ENCODE measurements at regions not wholly inside any gene's neighbourhood (a gene's known extent, or its start where the extent isn't known, plus 50 kb on each side); places are given as distances from the start of the nearest gene placed in this dataset.

DNA sequence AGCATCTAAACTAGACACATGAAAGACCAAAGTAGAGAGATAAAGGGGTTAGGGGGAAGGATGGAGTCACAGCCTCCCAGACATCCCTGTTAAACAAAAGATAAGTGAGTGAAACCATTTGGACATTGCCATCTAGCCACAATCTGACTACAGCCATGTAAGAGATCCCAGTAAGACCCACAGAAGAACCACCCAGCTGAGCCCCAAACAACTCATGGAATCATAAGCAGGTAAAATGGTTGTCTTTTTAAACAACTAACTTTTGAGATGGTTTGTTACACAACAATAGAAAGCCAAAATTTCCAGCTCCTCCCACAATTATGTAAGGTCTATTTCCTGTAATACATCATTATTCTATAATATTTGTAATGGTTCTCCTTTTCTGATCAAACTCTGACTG is 437.5 kb downstream of the IGSF11 start:
- Histone ChIP-seq H3K4me1 (ENCODE audit: control insufficient read depth in 5 of 5, insufficient read depth in 5 of 5, low read length in 5 of 5) (no peaks in the 10 kb centered on the region), H3K4me3 (ENCODE audit: low read depth in 1 of 5, low read length in 5 of 5) (no peak overlapping the region), H3K36me3 (ENCODE audit: control insufficient read depth in 5 of 5, insufficient read depth in 5 of 5, low read length in 5 of 5) (no peaks in the 10 kb centered on the region), H3K27ac (ENCODE audit: low read depth, low read length) (no peak overlapping the region), H3K27me3 (ENCODE audit: control insufficient read depth in 5 of 5, insufficient read depth in 4 of 5, low read length in 5 of 5) (no peaks in the 10 kb centered on the region), H3K9me3 (ENCODE audit: control insufficient read depth in 5 of 5, low read length in 5 of 5) (peaks cover 0 to 9% (median 3%) of the 10 kb centered on the region in 5 donors), H3K9ac (ENCODE audit: low read length in 5 of 5) (no peak overlapping the region)

DNA sequence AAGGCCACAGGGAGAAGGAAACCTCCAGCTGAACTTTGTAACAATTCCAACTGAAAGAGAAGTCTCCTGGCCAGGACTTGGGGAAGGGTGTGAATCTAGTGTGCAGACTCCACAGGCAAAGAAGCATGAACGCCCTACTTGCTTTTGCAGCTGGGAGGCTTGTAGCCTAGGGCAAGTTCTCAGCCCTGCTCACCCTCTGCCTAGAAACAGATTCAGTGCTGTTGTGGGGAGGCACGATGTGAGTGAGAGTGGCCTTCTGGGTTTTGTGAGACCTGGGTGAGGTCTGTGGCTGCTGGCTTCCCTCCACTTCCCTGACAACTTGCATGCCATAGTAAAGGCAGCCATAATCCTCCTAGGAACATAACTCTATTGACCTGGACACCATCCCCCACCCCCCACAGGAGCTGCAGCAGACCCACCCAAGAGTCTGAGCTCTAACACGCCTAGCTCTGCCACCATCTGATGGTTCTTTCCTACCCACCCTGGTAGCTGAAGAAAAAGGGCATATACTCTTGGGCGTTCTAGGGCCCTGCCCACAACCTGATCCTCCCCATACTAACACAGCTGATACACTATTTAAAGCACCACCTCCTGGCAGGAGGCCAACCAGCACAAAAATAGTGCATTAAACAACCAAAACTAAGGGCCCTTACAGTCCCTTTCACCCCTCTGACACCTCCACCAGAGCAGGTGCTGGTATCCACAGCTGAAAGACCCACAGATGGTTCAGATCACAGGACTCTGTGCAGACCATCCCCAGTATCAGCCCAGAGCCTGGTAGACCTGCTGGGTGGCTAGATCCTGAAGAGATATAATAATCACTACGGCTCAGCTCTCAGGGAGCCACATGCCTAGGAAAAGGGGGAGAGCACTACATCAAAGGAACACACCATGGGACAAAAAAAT is 426.5 kb downstream of the IGSF11 start:
- H3K4me1 ChIP-seq (ENCODE audit: control insufficient read depth in 5 of 5, insufficient read depth in 5 of 5, low read length in 5 of 5) = no peaks in the 10 kb centered on the region
- peaks cover 0 to 2% (median 0%) of the 10 kb centered on the region in 5 donors for H3K27me3 ChIP-seq (ENCODE audit: control insufficient read depth in 5 of 5, insufficient read depth in 4 of 5, low read length in 5 of 5)
- H3K9ac ChIP-seq (ENCODE audit: low read length in 5 of 5) = no peak overlapping the region
- no peak overlapping the region for H3K27ac ChIP-seq (ENCODE audit: low read depth, low read length)
- no peaks in the 10 kb centered on the region for H3K36me3 ChIP-seq (ENCODE audit: control insufficient read depth in 5 of 5, insufficient read depth in 5 of 5, low read length in 5 of 5)
- no peak overlapping the region for H3K4me3 ChIP-seq (ENCODE audit: low read depth in 1 of 5, low read length in 5 of 5)
- peaks cover 2 to 19% (median 7%) of the 10 kb centered on the region in 5 donors for H3K9me3 ChIP-seq (ENCODE audit: control insufficient read depth in 5 of 5, low read length in 5 of 5)

DNA sequence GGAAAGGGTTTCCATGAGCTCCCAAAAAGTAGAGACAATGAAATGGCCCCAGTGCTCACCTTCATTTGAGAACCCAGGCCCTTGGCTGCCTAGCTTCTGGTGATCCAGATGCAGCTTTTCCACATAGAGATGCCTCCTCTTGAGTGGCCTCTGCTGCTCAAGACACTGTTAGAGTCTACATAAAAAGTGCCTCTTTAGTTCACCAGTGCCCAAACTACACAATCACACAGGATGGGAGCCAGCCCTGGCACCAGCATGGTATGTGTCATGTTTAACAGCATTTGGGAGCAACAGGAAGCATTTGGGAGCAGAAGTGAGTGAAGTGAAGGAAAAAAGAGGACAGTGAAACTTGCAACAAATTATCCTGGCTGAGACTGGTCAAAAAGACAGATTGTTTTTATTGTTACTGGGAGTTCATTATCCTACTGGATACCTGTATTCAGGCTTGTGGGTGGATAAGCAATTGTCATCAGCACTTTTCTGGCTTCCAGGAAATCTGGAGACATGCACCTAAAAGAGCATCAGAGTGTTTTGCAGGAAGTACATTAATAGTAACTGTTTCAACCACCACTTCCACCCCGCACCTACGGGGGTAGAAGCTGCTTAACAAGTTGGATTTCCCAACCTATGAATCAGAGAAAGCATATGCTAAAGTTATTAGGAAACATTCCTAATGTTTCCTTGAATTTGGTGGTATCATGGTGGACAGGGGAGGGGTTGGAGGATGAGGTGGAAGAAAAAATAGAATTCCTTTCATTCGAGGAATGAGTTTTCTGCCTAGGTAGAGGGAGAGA is 416.2 kb downstream of the IGSF11 start:
- Histone ChIP-seq H3K4me1 (ENCODE audit: control insufficient read depth in 5 of 5, insufficient read depth in 5 of 5, low read length in 5 of 5) (peaks cover 0 to 7% (median 0%) of the 10 kb centered on the region in 5 donors), H3K9me3 (ENCODE audit: control insufficient read depth in 5 of 5, low read length in 5 of 5) (no peaks in the 10 kb centered on the region), H3K27me3 (ENCODE audit: control insufficient read depth in 5 of 5, insufficient read depth in 4 of 5, low read length in 5 of 5) (peaks cover 0 to 2% (median 0%) of the 10 kb centered on the region in 5 donors), H3K9ac (ENCODE audit: low read length in 5 of 5) (no peak overlapping the region), H3K4me3 (ENCODE audit: low read depth in 1 of 5, low read length in 5 of 5) (no peak overlapping the region), H3K27ac (ENCODE audit: low read depth, low read length) (no peak overlapping the region), H3K36me3 (ENCODE audit: control insufficient read depth in 5 of 5, insufficient read depth in 5 of 5, low read length in 5 of 5) (no peaks in the 10 kb centered on the region)

DNA sequence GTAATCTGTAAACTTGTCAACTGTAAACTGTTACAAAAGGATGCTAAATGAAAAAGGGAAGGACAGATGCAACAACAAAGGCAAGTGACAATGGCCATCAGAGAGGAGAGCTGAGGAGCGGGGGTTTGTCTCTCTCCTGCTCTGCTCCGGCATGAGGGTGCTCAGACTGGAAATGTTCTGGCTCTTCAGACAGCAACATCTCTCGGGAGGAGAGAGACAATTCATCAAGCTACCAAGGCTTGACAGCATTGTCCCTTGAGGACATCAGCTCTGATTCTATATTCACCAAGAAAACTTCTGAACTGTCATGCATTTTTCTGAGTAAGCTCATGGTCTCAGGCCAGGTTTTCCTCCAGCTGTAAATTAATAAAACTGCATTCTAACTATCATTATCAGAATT is 408.2 kb downstream of the IGSF11 start:
- no peaks in the 10 kb centered on the region for H3K9me3 ChIP-seq (ENCODE audit: control insufficient read depth in 5 of 5, low read length in 5 of 5)
- H3K36me3 ChIP-seq (ENCODE audit: control insufficient read depth in 5 of 5, insufficient read depth in 5 of 5, low read length in 5 of 5) = no peaks in the 10 kb centered on the region
- H3K27ac ChIP-seq (ENCODE audit: low read depth, low read length) = no peak overlapping the region
- peaks cover 0 to 2% (median 0%) of the 10 kb centered on the region in 5 donors for H3K27me3 ChIP-seq (ENCODE audit: control insufficient read depth in 5 of 5, insufficient read depth in 4 of 5, low read length in 5 of 5)
- no peak overlapping the region for H3K9ac ChIP-seq (ENCODE audit: low read length in 5 of 5)
- no peak overlapping the region for H3K4me3 ChIP-seq (ENCODE audit: low read depth in 1 of 5, low read length in 5 of 5)
- H3K4me1 ChIP-seq (ENCODE audit: control insufficient read depth in 5 of 5, insufficient read depth in 5 of 5, low read length in 5 of 5) = peaks cover 0 to 3% (median 0%) of the 10 kb centered on the region in 5 donors

DNA sequence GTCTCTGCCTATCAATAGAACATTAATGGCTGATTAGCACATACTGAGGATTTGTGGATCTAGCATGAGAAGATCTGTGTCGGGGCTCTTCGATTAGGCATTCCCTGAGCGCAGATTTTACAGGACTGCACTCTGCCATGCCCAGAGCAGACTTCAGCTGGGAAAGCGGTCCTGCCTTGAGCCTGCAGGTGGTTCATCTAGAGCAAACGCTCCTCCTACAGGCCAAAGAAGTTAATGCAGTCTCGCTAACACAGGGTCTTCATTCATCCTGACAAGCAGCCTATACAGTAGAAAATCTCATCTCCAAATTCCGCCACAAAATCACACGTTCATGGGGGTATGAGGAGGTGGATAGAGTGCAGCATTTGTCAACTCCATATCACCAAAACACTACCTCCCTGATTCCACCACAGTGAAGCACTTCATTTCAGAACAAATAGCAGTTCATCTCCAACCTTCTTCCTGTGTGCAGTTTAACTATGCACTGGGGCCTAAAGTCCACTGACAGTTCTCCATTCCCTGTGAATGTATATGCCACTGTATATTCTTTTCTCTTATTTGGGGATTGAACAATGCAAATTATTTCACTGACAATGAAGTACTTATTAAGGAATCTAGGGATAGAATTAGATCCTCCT is 405.8 kb downstream of the IGSF11 start:
- H3K9ac ChIP-seq (ENCODE audit: low read length in 5 of 5) = no peak overlapping the region
- H3K27me3 ChIP-seq (ENCODE audit: control insufficient read depth in 5 of 5, insufficient read depth in 4 of 5, low read length in 5 of 5) = no peaks in the 10 kb centered on the region
- H3K27ac ChIP-seq (ENCODE audit: low read depth, low read length) = no peak overlapping the region
- H3K9me3 ChIP-seq (ENCODE audit: control insufficient read depth in 5 of 5, low read length in 5 of 5) = no peaks in the 10 kb centered on the region
- no peaks in the 10 kb centered on the region for H3K36me3 ChIP-seq (ENCODE audit: control insufficient read depth in 5 of 5, insufficient read depth in 5 of 5, low read length in 5 of 5)
- H3K4me3 ChIP-seq (ENCODE audit: low read depth in 1 of 5, low read length in 5 of 5) = no peak overlapping the region
- peaks cover 0 to 3% (median 0%) of the 10 kb centered on the region in 5 donors for H3K4me1 ChIP-seq (ENCODE audit: control insufficient read depth in 5 of 5, insufficient read depth in 5 of 5, low read length in 5 of 5)

DNA sequence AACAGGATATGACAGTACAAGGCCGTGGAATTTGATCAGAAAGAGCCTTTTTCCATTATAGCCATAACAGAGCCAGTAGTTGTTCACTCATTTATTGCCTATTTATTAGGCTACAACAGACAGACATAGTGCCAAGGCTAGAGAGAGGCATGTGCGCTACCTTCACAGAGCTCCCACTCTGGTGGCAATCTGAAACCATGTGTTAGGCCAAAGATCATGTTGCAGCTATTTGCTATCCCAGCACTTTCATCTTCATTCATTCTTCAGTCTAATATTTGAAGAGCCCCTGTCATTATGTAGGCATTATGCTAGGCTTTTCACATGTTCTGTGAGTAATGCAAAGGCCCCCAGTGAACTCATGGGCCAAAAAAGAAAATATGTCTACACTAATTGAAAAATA is 404.8 kb downstream of the IGSF11 start:
- no peaks in the 10 kb centered on the region for H3K27me3 ChIP-seq (ENCODE audit: control insufficient read depth in 5 of 5, insufficient read depth in 4 of 5, low read length in 5 of 5)
- H3K4me3 ChIP-seq (ENCODE audit: low read depth in 1 of 5, low read length in 5 of 5) = no peak overlapping the region
- H3K9me3 ChIP-seq (ENCODE audit: control insufficient read depth in 5 of 5, low read length in 5 of 5) = no peaks in the 10 kb centered on the region
- peaks cover 0 to 3% (median 0%) of the 10 kb centered on the region in 5 donors for H3K4me1 ChIP-seq (ENCODE audit: control insufficient read depth in 5 of 5, insufficient read depth in 5 of 5, low read length in 5 of 5)
- no peak overlapping the region for H3K27ac ChIP-seq (ENCODE audit: low read depth, low read length)
- H3K9ac ChIP-seq (ENCODE audit: low read length in 5 of 5) = no peak overlapping the region
- no peaks in the 10 kb centered on the region for H3K36me3 ChIP-seq (ENCODE audit: control insufficient read depth in 5 of 5, insufficient read depth in 5 of 5, low read length in 5 of 5)

DNA sequence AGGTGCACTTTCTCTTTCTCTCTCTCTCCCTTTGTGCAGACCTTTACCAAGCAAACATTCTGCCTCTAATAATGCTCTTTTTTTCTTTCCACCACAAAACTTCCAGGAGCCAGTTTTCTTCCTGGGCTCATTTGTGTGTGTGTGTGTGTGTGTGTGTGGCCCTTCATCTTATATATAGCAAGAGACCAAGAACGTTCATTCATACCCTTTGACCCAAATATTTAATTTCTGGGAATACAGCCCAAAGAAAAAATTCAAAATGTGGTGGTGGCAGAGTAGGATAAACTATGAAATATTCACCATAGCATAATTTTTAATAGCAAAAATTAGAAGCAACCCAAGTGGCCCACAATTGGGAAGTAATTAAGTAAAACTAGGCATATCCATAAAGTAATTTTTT is 398.9 kb downstream of the IGSF11 start:
- no peak overlapping the region for H3K27ac ChIP-seq (ENCODE audit: low read depth, low read length)
- H3K36me3 ChIP-seq (ENCODE audit: control insufficient read depth in 5 of 5, insufficient read depth in 5 of 5, low read length in 5 of 5) = no peaks in the 10 kb centered on the region
- H3K4me1 ChIP-seq (ENCODE audit: control insufficient read depth in 5 of 5, insufficient read depth in 5 of 5, low read length in 5 of 5) = no peaks in the 10 kb centered on the region
- no peak overlapping the region for H3K9ac ChIP-seq (ENCODE audit: low read length in 5 of 5)
- peaks cover 0 to 2% (median 0%) of the 10 kb centered on the region in 5 donors for H3K27me3 ChIP-seq (ENCODE audit: control insufficient read depth in 5 of 5, insufficient read depth in 4 of 5, low read length in 5 of 5)
- no peak overlapping the region for H3K4me3 ChIP-seq (ENCODE audit: low read depth in 1 of 5, low read length in 5 of 5)
- no peaks in the 10 kb centered on the region for H3K9me3 ChIP-seq (ENCODE audit: control insufficient read depth in 5 of 5, low read length in 5 of 5)

DNA sequence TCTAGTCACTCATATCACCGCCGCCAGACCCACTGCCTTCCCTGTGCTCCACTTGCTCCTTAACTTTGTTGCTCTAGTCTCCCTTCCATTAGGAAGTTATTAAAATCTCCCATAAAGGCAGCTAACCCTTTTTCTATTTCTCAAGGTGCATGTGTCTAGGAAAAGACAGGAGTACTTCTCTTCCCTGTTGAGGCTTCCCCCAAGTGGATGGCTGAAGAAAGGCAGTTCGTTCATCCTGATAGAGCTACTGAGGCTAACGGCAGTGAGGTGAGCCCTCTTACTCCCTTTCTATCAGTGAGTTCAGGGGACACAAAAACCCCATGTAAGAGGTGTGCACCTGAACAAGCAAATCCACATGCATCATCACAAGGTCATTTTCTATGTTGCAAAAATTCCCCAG is 397.8 kb downstream of the IGSF11 start:
- Histone ChIP-seq H3K4me1 (ENCODE audit: control insufficient read depth in 5 of 5, insufficient read depth in 5 of 5, low read length in 5 of 5) (no peaks in the 10 kb centered on the region), H3K9me3 (ENCODE audit: control insufficient read depth in 5 of 5, low read length in 5 of 5) (no peaks in the 10 kb centered on the region), H3K4me3 (ENCODE audit: low read depth in 1 of 5, low read length in 5 of 5) (no peak overlapping the region), H3K27me3 (ENCODE audit: control insufficient read depth in 5 of 5, insufficient read depth in 4 of 5, low read length in 5 of 5) (peaks cover 0 to 2% (median 0%) of the 10 kb centered on the region in 5 donors), H3K27ac (ENCODE audit: low read depth, low read length) (no peak overlapping the region), H3K36me3 (ENCODE audit: control insufficient read depth in 5 of 5, insufficient read depth in 5 of 5, low read length in 5 of 5) (no peaks in the 10 kb centered on the region), H3K9ac (ENCODE audit: low read length in 5 of 5) (no peak overlapping the region)

DNA sequence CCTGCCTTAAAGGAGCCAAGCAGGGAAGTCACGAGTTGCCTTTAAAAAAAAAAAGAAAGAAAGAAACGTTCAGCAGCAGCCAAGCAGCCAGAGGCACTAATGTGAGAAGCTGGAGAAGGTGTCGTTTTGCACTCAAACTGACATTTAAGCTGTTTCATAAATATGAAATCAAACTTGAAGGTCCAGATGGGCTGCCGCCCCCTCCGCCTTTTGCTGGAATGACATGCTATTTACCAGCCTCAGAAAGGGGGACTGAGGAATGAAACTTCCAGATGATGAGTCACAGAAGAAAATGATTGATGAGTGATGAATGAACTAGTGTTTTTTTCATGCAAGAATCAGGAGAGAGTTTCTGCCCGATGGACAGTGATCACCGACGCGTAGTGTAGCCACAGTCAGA is 396.8 kb downstream of the IGSF11 start:
- no peaks in the 10 kb centered on the region for H3K9me3 ChIP-seq (ENCODE audit: control insufficient read depth in 5 of 5, low read length in 5 of 5)
- H3K9ac ChIP-seq (ENCODE audit: low read length in 5 of 5) = no peak overlapping the region
- H3K4me1 ChIP-seq (ENCODE audit: control insufficient read depth in 5 of 5, insufficient read depth in 5 of 5, low read length in 5 of 5) = no peaks in the 10 kb centered on the region
- no peak overlapping the region for H3K27ac ChIP-seq (ENCODE audit: low read depth, low read length)
- H3K27me3 ChIP-seq (ENCODE audit: control insufficient read depth in 5 of 5, insufficient read depth in 4 of 5, low read length in 5 of 5) = peaks cover 0 to 2% (median 0%) of the 10 kb centered on the region in 5 donors
- no peaks in the 10 kb centered on the region for H3K36me3 ChIP-seq (ENCODE audit: control insufficient read depth in 5 of 5, insufficient read depth in 5 of 5, low read length in 5 of 5)
- no peak overlapping the region for H3K4me3 ChIP-seq (ENCODE audit: low read depth in 1 of 5, low read length in 5 of 5)

DNA sequence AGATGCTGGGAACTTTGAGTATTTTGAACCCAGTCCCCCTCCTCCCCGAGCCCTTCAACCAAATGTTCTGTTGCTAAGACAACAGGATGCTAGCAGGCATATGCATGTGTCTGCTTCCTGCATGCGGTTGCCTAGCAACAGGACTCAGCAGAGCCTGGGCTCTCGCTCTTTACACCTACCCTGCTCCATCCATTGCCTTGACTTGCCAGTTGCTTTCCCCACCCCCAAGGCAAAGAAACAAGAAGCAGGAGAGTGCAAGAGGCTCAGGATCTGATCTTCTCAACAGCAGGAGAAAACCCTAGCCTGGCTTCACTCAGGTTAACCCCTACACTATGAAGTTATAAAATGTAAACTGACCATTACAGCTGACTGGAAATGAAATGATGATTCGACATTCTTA is 393.0 kb downstream of the IGSF11 start:
- H3K36me3 ChIP-seq (ENCODE audit: control insufficient read depth in 5 of 5, insufficient read depth in 5 of 5, low read length in 5 of 5) = no peaks in the 10 kb centered on the region
- H3K4me3 ChIP-seq (ENCODE audit: low read depth in 1 of 5, low read length in 5 of 5) = no peak overlapping the region
- no peaks in the 10 kb centered on the region for H3K27me3 ChIP-seq (ENCODE audit: control insufficient read depth in 5 of 5, insufficient read depth in 4 of 5, low read length in 5 of 5)
- no peaks in the 10 kb centered on the region for H3K9me3 ChIP-seq (ENCODE audit: control insufficient read depth in 5 of 5, low read length in 5 of 5)
- no peak overlapping the region for H3K9ac ChIP-seq (ENCODE audit: low read length in 5 of 5)
- no peaks in the 10 kb centered on the region for H3K4me1 ChIP-seq (ENCODE audit: control insufficient read depth in 5 of 5, insufficient read depth in 5 of 5, low read length in 5 of 5)
- no peak overlapping the region for H3K27ac ChIP-seq (ENCODE audit: low read depth, low read length)

All from subcutaneous abdominal adipose tissue (tissue), 5 donors.